ENCODE measurements at regions not wholly inside any gene's neighbourhood (a gene's known extent, or its start where the extent isn't known, plus 50 kb on each side); places are given as distances from the start of the nearest gene placed in this dataset.

GRCh38 chr11:128361451-128362020 is 225.8 kb downstream of the ETS1 start:
- TF ChIP-seq, protein P1, sequence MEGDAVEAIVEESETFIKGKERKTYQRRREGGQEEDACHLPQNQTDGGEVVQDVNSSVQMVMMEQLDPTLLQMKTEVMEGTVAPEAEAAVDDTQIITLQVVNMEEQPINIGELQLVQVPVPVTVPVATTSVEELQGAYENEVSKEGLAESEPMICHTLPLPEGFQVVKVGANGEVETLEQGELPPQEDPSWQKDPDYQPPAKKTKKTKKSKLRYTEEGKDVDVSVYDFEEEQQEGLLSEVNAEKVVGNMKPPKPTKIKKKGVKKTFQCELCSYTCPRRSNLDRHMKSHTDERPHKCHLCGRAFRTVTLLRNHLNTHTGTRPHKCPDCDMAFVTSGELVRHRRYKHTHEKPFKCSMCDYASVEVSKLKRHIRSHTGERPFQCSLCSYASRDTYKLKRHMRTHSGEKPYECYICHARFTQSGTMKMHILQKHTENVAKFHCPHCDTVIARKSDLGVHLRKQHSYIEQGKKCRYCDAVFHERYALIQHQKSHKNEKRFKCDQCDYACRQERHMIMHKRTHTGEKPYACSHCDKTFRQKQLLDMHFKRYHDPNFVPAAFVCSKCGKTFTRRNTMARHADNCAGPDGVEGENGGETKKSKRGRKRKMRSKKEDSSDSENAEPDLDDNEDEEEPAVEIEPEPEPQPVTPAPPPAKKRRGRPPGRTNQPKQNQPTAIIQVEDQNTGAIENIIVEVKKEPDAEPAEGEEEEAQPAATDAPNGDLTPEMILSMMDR (conservative IDR thresholded peaks at IDR 0.05; ENCODE audit: low read length), result no peak
- no peak for TF ChIP-seq EZH2phosphoT487 (IDR thresholded peaks at IDR 0.05; ENCODE audit: borderline replicate concordance)
